OCI-LY3 (cell line): ENCODE measurements at regions not wholly inside any gene's neighbourhood (a gene's known extent, or its start where the extent isn't known, plus 50 kb on each side); places are given as distances from the start of the nearest gene placed in this dataset.

Experiments
- H2AFZ ChIP-seq: fragments of 200-600, 300-600 bp; shearing (Covaris generic); 2 replicates; pipeline ENCODE4 v1.6.0; 2014; ENCODE audit warnings: antibody characterized with exemption, low read depth, low read length
- H3K27ac ChIP-seq: fragments of 200-600, 300-600 bp; sonication (generic); 2 replicates; pipeline ENCODE4 v1.5.1; 2014; ENCODE audit warnings: mild to moderate bottlenecking, low read length, moderate library complexity, mixed read lengths
- H3K27me3 ChIP-seq: fragments of 200-600, 300-600 bp; sonication (generic); 2 replicates; pipeline ENCODE4 v1.6.1; 2014; ENCODE audit warnings: low read depth, low read length, mixed read lengths
- H3K36me3 ChIP-seq: fragments of 200-600, 300-600 bp; sonication (generic); replicated peaks from 2 replicates; pipeline ENCODE3; 2014; ENCODE audit warnings: low read depth, low read length, mixed read lengths
- H3K4me1 ChIP-seq: fragments of 300-600, 200-600 bp; sonication (generic); 2 replicates; pipeline ENCODE4 v1.6.1; 2014; ENCODE audit warnings: low read length, mixed read lengths
- H3K4me2 ChIP-seq: fragments of 200-600, 300-600 bp; sonication (generic); 2 replicates; pipeline ENCODE4 v1.6.1; 2014; ENCODE audit warnings: low read length, mixed read lengths
- H3K4me3 ChIP-seq: fragments of 300-600, 200-600 bp; sonication (generic); 2 replicates; pipeline ENCODE4 v1.5.1; 2014; ENCODE audit warnings: antibody characterized with exemption, mild to moderate bottlenecking, low read length, moderate library complexity
- H3K79me2 ChIP-seq: fragments of 300-600, 200-600 bp; shearing (Covaris generic); 2 replicates; pipeline ENCODE4 v1.6.1; 2014; ENCODE audit warnings: mild to moderate bottlenecking, low read length, mixed read lengths
- H3K9ac ChIP-seq: fragments of 300-600, 200-600 bp; shearing (Covaris generic); 2 replicates; pipeline ENCODE4 v1.6.0; 2014; ENCODE audit warnings: mild to moderate bottlenecking, low read length, moderate library complexity
- H3K9me3 ChIP-seq: fragments of 200-600, 300-600 bp; shearing (Covaris generic); 2 replicates; pipeline ENCODE4 v1.6.1; 2014; ENCODE audit warnings: low read length, mixed read lengths; ENCODE audit not compliant: insufficient read depth
- H4K20me1 ChIP-seq: fragments of 200-600, 300-600 bp; sonication (generic); 2 replicates; pipeline ENCODE4 v1.6.1; 2016; ENCODE audit warnings: low read length, mixed read lengths; ENCODE audit not compliant: insufficient read depth
- CTCF ChIP-seq: fragments of 200-600, 300-600 bp; sonication (generic); IDR thresholded peaks from 2 replicates; pipeline ENCODE4 v1.5.1; 2014; ENCODE audit warnings: antibody characterized with exemption, low read length, low read depth
- EZH2phosphoT487 ChIP-seq: fragments of 200-600 bp; shearing (Covaris generic); IDR thresholded peaks from 2 replicates; pipeline ENCODE4 v1.6.1; 2018; ENCODE audit warnings: antibody characterized with exemption, mixed run types, low read depth

DNA sequence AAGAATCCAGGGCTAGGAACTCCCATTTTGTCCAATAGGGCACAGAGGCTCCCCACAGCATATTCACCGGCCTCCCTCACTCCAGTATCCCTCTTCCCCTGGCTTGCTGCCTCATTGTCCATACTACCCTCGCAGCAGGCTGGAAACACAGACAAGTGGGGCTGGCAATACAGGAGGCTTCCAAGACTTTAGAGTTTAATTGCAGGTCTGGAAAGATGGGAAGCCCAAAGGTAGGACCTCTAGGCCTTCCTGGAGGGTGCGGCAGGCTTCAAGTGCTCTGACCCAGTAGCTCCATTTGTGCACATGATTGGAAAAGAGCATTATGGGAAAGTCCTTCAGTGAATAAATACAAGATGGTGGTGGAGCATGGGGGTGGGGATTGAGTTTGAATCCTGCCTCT, 166.7 kb downstream of the EVX1 start:
- no peaks in the 10 kb centered on the region for H3K9me3 ChIP-seq
- TF ChIP-seq CTCF = no peak
- TF ChIP-seq EZH2phosphoT487 = no peak
- no peaks in the 10 kb centered on the region for H3K27me3 ChIP-seq
- no peaks in the 10 kb centered on the region for H3K79me2 ChIP-seq
- H3K36me3 ChIP-seq = no peaks in the 10 kb centered on the region
- H3K4me3 ChIP-seq = no peak overlapping the region
- H3K4me1 ChIP-seq = no peaks in the 10 kb centered on the region
- H4K20me1 ChIP-seq = no peaks in the 10 kb centered on the region
- no peak overlapping the region for H3K4me2 ChIP-seq
- H3K9ac ChIP-seq = no peak overlapping the region
- no peak overlapping the region for H3K27ac ChIP-seq
- no peak overlapping the region for H2AFZ ChIP-seq

DNA sequence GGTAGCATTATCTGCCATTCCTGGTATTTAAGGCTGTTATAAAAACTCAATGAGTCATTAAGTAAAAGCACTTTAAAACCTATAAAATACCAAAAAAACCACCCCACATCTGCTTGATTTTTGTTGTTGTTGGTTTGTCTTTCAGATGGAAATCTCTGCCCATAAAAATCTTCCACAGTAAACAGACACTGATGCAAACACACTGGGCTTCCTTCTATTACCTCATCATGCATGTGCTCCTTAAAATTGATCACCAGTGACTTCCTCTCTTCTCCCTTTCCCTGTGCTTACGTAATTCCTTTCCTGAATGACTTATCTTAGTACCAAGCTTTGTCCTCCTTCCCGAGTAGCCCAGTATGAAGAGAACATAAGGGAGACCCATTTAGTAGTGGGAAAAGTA, 167.2 kb downstream of the EVX1 start:
- Histone ChIP-seq H3K4me2 (no peak overlapping the region), H2AFZ (no peak overlapping the region), H3K79me2 (no peaks in the 10 kb centered on the region), H3K27ac (no peak overlapping the region), H4K20me1 (no peaks in the 10 kb centered on the region), H3K4me1 (no peaks in the 10 kb centered on the region), H3K4me3 (no peak overlapping the region), H3K36me3 (no peaks in the 10 kb centered on the region), H3K9me3 (no peaks in the 10 kb centered on the region), H3K9ac (no peak overlapping the region), H3K27me3 (no peaks in the 10 kb centered on the region)
- no peak for TF ChIP-seq EZH2phosphoT487
- TF ChIP-seq CTCF = no peak

DNA sequence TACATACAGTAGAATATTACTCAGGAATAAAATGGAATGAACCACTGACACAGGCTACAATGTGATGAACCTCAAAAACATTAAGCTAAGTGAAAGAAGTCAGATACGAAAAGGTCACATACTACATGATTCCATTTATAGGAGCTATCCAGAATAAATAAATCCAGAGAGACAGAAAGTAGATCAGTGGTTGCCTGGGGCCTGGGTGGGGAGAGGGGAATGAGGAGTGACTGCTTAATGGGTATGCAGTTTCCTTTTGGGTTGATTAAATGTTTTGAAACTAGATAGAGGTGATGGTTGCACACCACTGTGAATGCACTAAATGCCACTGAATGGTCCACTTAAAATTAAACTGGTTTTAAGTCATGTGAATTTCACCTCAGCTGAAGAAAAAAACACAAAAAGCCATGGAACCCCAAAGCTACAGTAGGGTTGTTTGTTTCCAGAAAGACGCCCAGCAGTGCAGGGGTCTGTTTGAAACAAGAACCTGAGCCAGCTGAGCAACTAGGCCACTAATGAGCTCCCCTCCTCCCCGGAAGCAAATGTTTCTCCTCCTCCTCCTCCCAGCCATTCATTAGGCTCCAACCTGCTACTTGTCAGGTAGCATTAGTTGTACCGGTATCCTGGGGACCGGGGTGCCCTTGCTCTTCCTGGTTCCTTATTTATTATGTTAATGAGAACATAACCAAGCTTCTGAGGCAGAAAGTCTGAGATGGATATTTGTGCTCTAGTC, 168.4 kb downstream of the EVX1 start:
- Histone ChIP-seq H3K79me2 (no peaks in the 10 kb centered on the region), H2AFZ (no peak overlapping the region), H3K4me2 (no peak overlapping the region), H3K9ac (no peak overlapping the region), H3K9me3 (no peaks in the 10 kb centered on the region), H3K4me1 (no peaks in the 10 kb centered on the region), H4K20me1 (no peaks in the 10 kb centered on the region), H3K27ac (no peak overlapping the region), H3K4me3 (no peak overlapping the region), H3K27me3 (no peaks in the 10 kb centered on the region), H3K36me3 (no peaks in the 10 kb centered on the region)
- TF ChIP-seq EZH2phosphoT487 (no peak), CTCF (no peak)

DNA sequence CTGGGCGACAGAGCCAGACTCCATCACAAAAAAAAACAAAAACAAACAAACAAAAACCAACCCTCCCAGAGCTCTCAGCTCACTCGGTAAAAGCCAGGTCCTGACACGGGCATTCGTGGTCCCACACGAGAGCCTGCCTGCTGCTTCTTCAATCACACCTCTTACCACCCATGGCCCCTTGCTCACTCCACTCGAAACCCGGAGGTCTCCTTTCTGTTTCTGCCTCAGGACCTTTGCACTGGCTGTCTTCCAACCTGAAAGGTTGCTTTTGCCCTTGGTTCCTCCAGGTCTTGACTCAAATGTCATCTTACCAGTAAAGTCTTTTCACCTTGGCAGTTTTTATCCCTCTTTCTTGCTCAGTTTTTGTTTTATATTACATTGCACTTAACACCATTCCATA, 169.6 kb downstream of the EVX1 start:
- Histone ChIP-seq H3K4me2 (no peak overlapping the region), H3K4me3 (no peak overlapping the region), H3K9ac (no peak overlapping the region), H3K27me3 (no peaks in the 10 kb centered on the region), H3K9me3 (no peaks in the 10 kb centered on the region), H3K36me3 (no peaks in the 10 kb centered on the region), H2AFZ (no peak overlapping the region), H3K27ac (no peak overlapping the region), H3K4me1 (no peaks in the 10 kb centered on the region), H4K20me1 (no peaks in the 10 kb centered on the region), H3K79me2 (no peaks in the 10 kb centered on the region)
- no peak for TF ChIP-seq CTCF
- no peak for TF ChIP-seq EZH2phosphoT487
